ENCODE measurements at regions not wholly inside any gene's neighbourhood (a gene's known extent, or its start where the extent isn't known, plus 50 kb on each side); places are given as distances from the start of the nearest gene placed in this dataset.

GRCh38 chrX:99051639-99052038 is 1358.4 kb downstream of the PCDH19 start:
- peaks cover 2% of the 10 kb centered on the region for H3K9me3 Mint-ChIP-seq (ENCODE audit: unreplicated experiment)
- TF ChIP-seq, protein P1, sequence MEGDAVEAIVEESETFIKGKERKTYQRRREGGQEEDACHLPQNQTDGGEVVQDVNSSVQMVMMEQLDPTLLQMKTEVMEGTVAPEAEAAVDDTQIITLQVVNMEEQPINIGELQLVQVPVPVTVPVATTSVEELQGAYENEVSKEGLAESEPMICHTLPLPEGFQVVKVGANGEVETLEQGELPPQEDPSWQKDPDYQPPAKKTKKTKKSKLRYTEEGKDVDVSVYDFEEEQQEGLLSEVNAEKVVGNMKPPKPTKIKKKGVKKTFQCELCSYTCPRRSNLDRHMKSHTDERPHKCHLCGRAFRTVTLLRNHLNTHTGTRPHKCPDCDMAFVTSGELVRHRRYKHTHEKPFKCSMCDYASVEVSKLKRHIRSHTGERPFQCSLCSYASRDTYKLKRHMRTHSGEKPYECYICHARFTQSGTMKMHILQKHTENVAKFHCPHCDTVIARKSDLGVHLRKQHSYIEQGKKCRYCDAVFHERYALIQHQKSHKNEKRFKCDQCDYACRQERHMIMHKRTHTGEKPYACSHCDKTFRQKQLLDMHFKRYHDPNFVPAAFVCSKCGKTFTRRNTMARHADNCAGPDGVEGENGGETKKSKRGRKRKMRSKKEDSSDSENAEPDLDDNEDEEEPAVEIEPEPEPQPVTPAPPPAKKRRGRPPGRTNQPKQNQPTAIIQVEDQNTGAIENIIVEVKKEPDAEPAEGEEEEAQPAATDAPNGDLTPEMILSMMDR (IDR thresholded peaks at IDR 0.05; ENCODE audit: partially characterized antibody, unreplicated experiment) = no peak
- H3K27me3 Mint-ChIP-seq (ENCODE audit: unreplicated experiment) = no peaks in the 10 kb centered on the region
- DNase-seq = no peak
- H3K27ac Mint-ChIP-seq (ENCODE audit: unreplicated experiment) = no peak overlapping the region
- H3K36me3 Mint-ChIP-seq (ENCODE audit: unreplicated experiment) = no peaks in the 10 kb centered on the region
- H3K4me1 Mint-ChIP-seq (ENCODE audit: low read depth, unreplicated experiment) = no peaks in the 10 kb centered on the region
- H3K4me3 Mint-ChIP-seq (ENCODE audit: unreplicated experiment) = no peak overlapping the region

- no peak overlapping the region for H3K4me3 Mint-ChIP-seq (ENCODE audit: unreplicated experiment)
- TF ChIP-seq, protein P1 (IDR thresholded peaks at IDR 0.05; ENCODE audit: partially characterized antibody, unreplicated experiment) = no peak
- no peaks in the 10 kb centered on the region for H3K36me3 Mint-ChIP-seq (ENCODE audit: unreplicated experiment)
- no peak overlapping the region for H3K27ac Mint-ChIP-seq (ENCODE audit: unreplicated experiment)
- no peak for DNase-seq
- H3K4me1 Mint-ChIP-seq (ENCODE audit: low read depth, unreplicated experiment) = no peaks in the 10 kb centered on the region
- no peaks in the 10 kb centered on the region for H3K27me3 Mint-ChIP-seq (ENCODE audit: unreplicated experiment)
- no peaks in the 10 kb centered on the region for H3K9me3 Mint-ChIP-seq (ENCODE audit: unreplicated experiment)
Measured at GRCh38 chrX:99033226-99033901, 1376.7 kb downstream of the PCDH19 start.

- Mint-ChIP-seq H3K27me3 (ENCODE audit: unreplicated experiment) (no peaks in the 10 kb centered on the region), H3K4me3 (ENCODE audit: unreplicated experiment) (no peak overlapping the region), H3K27ac (ENCODE audit: unreplicated experiment) (no peak overlapping the region), H3K9me3 (ENCODE audit: unreplicated experiment) (no peaks in the 10 kb centered on the region), H3K36me3 (ENCODE audit: unreplicated experiment) (no peaks in the 10 kb centered on the region), H3K4me1 (ENCODE audit: low read depth, unreplicated experiment) (no peaks in the 10 kb centered on the region)
- no peak for DNase-seq
- TF ChIP-seq, protein P1 (IDR thresholded peaks at IDR 0.05; ENCODE audit: partially characterized antibody, unreplicated experiment) = no peak
Measured at GRCh38 chrX:99010957-99011356, 1399.1 kb downstream of the PCDH19 start.

DNA sequence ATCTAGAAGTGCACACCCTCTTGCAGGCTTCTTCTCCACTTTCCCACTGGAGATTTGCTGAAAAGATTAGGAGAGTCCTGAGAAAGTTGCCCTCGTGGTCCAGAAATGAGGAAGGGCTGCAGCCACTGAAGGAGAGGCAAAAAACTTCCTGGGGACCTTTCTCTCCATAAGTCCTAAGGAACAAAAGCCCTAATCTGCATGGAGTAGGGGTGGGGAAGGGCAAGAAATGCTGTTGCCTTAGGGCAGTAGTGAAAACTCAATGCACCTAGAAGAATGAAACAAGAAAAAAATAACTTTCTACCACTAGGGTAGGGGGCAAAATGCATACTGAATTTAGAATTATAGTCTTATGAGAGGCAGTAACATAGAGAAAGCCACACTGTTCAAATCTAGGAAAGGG is 1408.8 kb downstream of the PCDH19 start:
- Mint-ChIP-seq H3K27me3 (ENCODE audit: unreplicated experiment) (no peaks in the 10 kb centered on the region), H3K27ac (ENCODE audit: unreplicated experiment) (no peak overlapping the region), H3K36me3 (ENCODE audit: unreplicated experiment) (peaks cover 12% of the 10 kb centered on the region), H3K4me3 (ENCODE audit: unreplicated experiment) (no peak overlapping the region), H3K4me1 (ENCODE audit: low read depth, unreplicated experiment) (peaks cover 2% of the 10 kb centered on the region), H3K9me3 (ENCODE audit: unreplicated experiment) (no peaks in the 10 kb centered on the region)
- DNase-seq = no peak
- TF ChIP-seq, protein P1 (IDR thresholded peaks at IDR 0.05; ENCODE audit: partially characterized antibody, unreplicated experiment) = no peak

DNA sequence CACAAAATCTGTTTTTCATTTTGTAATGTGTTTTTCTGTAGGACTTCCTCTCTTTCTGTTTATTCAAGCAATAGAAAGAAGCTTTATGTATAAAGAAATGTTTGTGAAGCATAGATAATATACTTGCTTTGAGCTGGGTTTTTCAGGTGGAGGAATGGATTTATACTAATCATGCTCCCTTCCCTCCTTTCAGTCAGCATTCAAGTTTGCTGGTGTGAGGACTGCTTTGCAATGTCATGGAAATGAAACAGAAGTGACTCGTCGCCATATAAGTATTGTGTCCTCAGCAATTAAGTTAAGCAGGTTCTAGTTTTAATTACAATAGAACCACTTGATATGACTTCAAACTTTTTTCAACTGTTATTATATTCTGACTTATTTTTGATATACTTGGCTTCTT is 1447.1 kb downstream of the PCDH19 start:
- TF ChIP-seq, protein P1 (IDR thresholded peaks at IDR 0.05; ENCODE audit: partially characterized antibody, unreplicated experiment) = no peak
- H3K4me3 Mint-ChIP-seq (ENCODE audit: unreplicated experiment) = no peak overlapping the region
- DNase-seq = no peak
- H3K36me3 Mint-ChIP-seq (ENCODE audit: unreplicated experiment) = no peaks in the 10 kb centered on the region
- no peak overlapping the region for H3K27ac Mint-ChIP-seq (ENCODE audit: unreplicated experiment)
- no peaks in the 10 kb centered on the region for H3K9me3 Mint-ChIP-seq (ENCODE audit: unreplicated experiment)
- peaks cover 2% of the 10 kb centered on the region for H3K4me1 Mint-ChIP-seq (ENCODE audit: low read depth, unreplicated experiment)
- H3K27me3 Mint-ChIP-seq (ENCODE audit: unreplicated experiment) = no peaks in the 10 kb centered on the region
